ENCODE measurements at regions not wholly inside any gene's neighbourhood (a gene's known extent, or its start where the extent isn't known, plus 50 kb on each side); places are given as distances from the start of the nearest gene placed in this dataset.

GRCh38 chr1:25084407-25084806, 147.9 kb downstream of the SYF2 start:
- DNase-seq (ENCODE audit: low read depth) = no peak
- TF ChIP-seq POLR2A (IDR thresholded peaks at IDR 0.05; ENCODE audit: extremely low read depth, insufficient read length) (no peak), MYC (IDR thresholded peaks at IDR 0.05; ENCODE audit: low read depth, low read length) (no peak), CTCF (IDR thresholded peaks at IDR 0.05; ENCODE audit: low read depth, low read length) (no peak)
- TF ChIP-seq, protein P1, sequence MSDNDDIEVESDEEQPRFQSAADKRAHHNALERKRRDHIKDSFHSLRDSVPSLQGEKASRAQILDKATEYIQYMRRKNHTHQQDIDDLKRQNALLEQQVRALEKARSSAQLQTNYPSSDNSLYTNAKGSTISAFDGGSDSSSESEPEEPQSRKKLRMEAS (IDR thresholded peaks at IDR 0.05; ENCODE audit: low read depth, low read length) = no peak
- no peak overlapping the region for H3K4me3 ChIP-seq (ENCODE audit: low read depth, low read length)

GRCh38 chr1:25083481-25084345, 148.6 kb downstream of the SYF2 start:
- no peak overlapping the region for H3K4me3 ChIP-seq (ENCODE audit: low read depth, low read length)
- TF ChIP-seq, protein P1 (IDR thresholded peaks at IDR 0.05; ENCODE audit: low read depth, low read length) = no peak
- TF ChIP-seq MYC (IDR thresholded peaks at IDR 0.05; ENCODE audit: low read depth, low read length) = no peak
- no peak for TF ChIP-seq POLR2A (IDR thresholded peaks at IDR 0.05; ENCODE audit: extremely low read depth, insufficient read length)
- TF ChIP-seq CTCF (IDR thresholded peaks at IDR 0.05; ENCODE audit: low read depth, low read length) = no peak
- DNase-seq (ENCODE audit: low read depth) = no peak

DNA sequence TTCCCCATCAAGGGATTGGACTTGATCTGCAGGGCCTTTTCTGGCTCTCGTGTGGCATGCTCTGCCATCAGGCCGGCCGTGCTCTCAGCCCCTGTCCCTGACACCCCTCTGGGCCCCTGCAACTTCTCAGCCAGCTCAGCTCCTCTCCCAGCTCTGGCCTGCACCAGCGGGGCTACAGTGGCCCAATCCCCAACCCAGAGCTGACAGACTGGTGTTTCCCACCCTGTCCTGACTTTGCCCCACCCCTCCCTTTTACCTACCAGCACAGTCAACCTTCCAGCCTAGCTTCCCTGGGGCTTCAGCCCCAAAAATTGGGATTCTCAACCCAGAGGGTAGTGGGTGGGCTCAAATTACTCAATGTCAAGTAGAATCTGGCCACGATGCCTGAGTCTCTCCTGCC, 149.3 kb downstream of the SYF2 start:
- no peak for DNase-seq (ENCODE audit: low read depth)

GRCh38 chr1:25082216-25082899, 149.9 kb downstream of the SYF2 start:
- DNase-seq (ENCODE audit: low read depth) = no peak
- TF ChIP-seq CTCF (IDR thresholded peaks at IDR 0.05; ENCODE audit: low read depth, low read length) = no peak
- no peak for TF ChIP-seq MYC (IDR thresholded peaks at IDR 0.05; ENCODE audit: low read depth, low read length)
- TF ChIP-seq POLR2A (IDR thresholded peaks at IDR 0.05; ENCODE audit: extremely low read depth, insufficient read length) = no peak
- TF ChIP-seq, protein P1 (IDR thresholded peaks at IDR 0.05; ENCODE audit: low read depth, low read length) = no peak

More for the DNA sequence above, 149.3 kb downstream of the SYF2 start:
- H3K4me3 ChIP-seq (ENCODE audit: low read depth, low read length) = no peak overlapping the region
- TF ChIP-seq POLR2A (IDR thresholded peaks at IDR 0.05; ENCODE audit: extremely low read depth, insufficient read length) (no peak), CTCF (IDR thresholded peaks at IDR 0.05; ENCODE audit: low read depth, low read length) (no peak)

DNA sequence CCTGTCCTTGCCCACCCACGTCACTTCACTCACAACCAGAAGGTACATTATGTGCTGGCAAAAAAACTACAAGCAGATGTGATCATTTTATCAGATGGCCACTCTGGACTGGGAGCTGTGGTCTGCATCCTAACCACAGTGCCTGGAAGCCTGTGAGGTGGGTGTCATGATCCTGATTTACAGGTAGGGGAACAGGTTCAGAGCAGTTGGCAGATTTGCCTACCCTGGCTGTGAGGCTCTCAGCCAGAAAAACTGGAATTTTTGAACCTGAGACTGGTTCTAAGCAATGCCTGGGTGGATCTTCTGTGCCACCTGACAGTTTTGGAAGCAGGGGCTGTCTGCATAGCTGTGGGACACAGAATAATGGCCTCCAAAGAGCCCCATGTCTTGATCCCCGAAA, 150.8 kb downstream of the SYF2 start:
- no peak overlapping the region for H3K4me3 ChIP-seq (ENCODE audit: low read depth, low read length)
- no peak for DNase-seq (ENCODE audit: low read depth)
- TF ChIP-seq MYC (IDR thresholded peaks at IDR 0.05; ENCODE audit: low read depth, low read length) (no peak), CTCF (IDR thresholded peaks at IDR 0.05; ENCODE audit: low read depth, low read length) (no peak), POLR2A (IDR thresholded peaks at IDR 0.05; ENCODE audit: extremely low read depth, insufficient read length) (no peak)
- TF ChIP-seq, protein P1 (IDR thresholded peaks at IDR 0.05; ENCODE audit: low read depth, low read length) = no peak

More at GRCh38 chr1:25082216-25082899, 149.9 kb downstream of the SYF2 start:
- no peak overlapping the region for H3K4me3 ChIP-seq (ENCODE audit: low read depth, low read length)

Data from NB4 (cell line).